IPS DF 4.7 (cell line): ENCODE measurements at regions not wholly inside any gene's neighbourhood (a gene's known extent, or its start where the extent isn't known, plus 50 kb on each side); places are given as distances from the start of the nearest gene placed in this dataset.
"Not testable (repeated sequence)": the region's sequence is repeated elsewhere in the genome, so short reads cannot be mapped to it uniquely, and the experiment has no call there.

Source experiments
- DNase-seq: peaks from one replicate; pipeline ENCODE4 v3.0.0-alpha.2; 2013; ENCODE audit warnings: low spot score; ENCODE audit errors: extremely low read depth

GRCh38 chr2:16073921-16074425 is 133.6 kb downstream of the MYCN start:
- DNase-seq: no peak

DNA sequence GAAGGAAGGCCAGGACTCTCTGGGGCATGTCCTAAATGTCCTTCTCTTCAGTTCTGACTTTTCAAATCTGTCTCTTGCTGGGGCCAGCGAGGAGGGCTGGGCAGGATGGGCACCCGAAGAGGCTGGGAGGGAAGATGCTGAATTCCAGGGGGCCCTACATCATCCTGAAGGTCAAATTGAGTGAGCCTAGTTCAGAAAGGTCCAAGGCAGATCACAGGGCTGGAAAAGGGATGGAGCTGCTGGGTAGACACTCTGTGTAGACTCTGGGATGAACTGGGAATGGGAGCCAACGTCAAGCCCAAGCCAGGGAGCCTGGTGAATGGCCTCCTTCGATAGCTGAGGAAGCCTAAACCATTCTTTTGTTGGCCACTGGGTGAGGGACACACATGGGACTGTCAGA is 133.1 kb downstream of the MYCN start:
- DNase-seq: no peak

GRCh38 chr2:16072638-16073290 is 132.4 kb downstream of the MYCN start:
- DNase-seq: no peak

GRCh38 chr2:16071865-16072637 is 131.7 kb downstream of the MYCN start:
- no peak for DNase-seq

DNA sequence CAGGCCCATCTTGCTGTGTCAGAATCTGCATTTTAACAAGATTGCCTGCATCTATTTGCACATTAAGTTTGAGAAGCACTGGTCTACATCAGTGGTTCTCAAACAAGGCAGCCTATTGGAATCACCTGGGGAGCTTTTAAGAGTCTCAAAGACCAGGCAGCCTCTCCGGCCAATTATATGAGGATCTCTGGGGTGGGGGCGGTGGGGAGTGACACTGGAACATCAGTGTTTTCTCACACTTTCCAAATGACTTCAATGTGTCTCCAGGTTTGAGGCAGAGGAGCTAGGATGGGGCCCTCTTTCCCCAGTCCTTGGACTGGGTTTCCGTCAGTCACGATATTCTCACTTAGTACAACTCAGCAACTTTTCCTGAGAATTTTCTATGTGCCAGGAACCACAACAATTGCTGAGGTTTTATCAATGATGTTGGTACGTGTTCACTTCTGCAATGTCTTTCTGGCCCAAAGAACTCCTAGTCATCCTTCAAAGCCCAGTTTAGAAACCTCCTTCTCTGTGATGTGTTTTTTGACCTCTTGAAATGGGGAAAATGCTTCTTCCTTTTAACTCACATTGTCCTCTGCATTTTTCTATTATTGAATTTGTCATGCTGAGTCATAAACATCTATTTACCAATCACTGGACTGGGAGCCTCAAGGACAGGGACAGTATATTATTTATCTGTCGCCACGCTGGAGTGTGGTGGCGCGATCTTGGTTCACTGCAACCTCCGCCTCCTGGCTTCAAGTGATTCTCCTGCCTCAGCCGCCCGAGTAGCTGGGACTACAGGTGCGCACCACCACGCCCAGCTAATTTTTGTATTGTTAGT is 130.9 kb downstream of the MYCN start:
- no peak for DNase-seq

- DNase-seq: no peak
Measured at GRCh38 chr2:16070648-16070971, 130.3 kb downstream of the MYCN start.

GRCh38 chr2:16069933-16070647 is 129.7 kb downstream of the MYCN start:
- no peak for DNase-seq

DNA sequence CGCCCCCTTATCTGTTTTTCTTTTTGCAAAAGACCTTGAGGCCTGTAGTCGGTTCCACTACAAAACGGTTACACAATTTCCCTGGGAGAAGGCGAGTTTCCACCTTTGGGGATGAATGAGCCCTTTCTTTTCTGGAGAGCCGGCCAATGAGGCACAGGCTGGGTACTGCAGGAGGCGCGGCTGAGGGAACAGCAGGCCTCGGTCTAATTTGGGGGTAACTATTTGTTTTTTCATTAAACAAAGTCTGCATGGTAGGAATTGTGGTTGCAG is 129.2 kb downstream of the MYCN start:
- no peak for DNase-seq

- no peak for DNase-seq
Measured at GRCh38 chr2:16068552-16068940, 128.2 kb downstream of the MYCN start.

GRCh38 chr2:16067866-16068551 is 127.7 kb downstream of the MYCN start:
- no peak for DNase-seq

- no peak for DNase-seq
Measured at GRCh38 chr2:16067444-16067843, 127.1 kb downstream of the MYCN start.

GRCh38 chr2:16067037-16067406 is 126.7 kb downstream of the MYCN start:
- DNase-seq: no peak

DNA sequence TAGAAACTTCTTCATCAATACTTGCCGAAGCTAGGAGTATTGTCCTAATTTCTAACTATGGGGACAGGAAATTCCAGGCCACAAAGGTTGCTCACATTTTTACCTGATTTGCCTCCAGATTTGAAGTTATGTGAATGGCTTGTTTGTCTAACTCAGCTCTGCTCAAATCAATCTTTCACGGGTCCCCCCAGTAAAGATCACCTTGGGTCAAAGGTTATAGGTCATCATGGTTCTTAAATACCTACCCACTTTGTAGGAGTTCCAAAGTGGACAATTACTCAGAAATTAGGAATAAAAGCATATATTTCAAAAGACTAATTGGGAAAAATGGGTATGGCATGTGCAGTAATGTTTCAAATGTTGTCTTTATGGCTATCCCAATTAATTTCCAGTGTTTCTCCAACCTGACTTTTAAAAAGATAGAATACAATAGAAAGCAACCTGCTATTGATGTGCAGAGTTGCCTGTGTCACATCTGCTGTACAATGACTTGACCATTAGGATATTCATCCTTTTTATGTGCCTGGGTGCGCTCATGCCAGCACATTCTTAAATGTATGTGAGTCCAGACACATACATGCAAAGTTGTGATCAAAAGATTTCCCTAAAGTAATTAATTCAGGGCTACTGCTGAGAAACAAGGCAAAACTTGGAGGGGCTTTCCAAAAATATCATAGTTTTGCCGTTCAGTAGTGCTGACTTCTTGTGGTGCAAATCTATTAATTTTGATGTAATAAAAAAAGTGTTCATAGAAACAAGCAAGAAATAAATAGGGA is 126.1 kb downstream of the MYCN start:
- DNase-seq: no peak

DNA sequence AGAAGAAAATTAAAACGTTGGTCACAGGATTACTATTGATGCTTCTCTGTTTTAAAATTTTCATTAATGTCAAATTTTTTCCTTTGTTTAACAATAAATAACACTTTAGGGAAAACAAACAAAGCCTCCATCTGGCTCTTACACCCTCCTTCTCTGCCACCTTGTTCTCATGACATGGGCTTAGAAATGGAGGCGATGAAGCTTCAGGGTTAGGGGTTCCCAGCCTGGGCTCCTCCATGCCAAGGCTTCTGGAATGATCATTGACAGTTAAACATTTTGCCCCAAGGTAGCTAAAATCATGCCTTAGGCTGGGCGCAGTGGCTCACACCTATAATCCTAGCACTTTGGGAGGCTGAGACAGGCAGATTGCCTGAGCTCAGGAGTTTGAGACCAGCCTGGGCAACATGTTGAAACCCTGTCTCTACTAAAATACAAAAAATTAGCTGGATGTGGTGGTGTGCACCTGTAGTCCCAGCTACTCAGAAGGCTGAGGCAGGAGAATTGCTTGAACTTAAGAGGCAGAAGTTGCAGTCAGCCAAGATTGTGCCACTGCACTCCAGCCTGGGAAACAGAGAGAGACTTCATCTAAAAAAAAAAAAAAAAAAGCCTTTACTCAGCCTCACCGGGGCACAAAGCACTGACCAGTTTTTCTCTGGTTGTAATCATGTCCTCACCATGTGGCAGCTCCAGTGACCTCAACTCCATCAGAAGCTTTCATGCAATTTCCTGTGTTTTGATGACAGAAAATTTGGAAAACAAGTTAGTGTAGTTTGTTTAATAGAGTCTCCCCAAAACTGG is 125.1 kb downstream of the MYCN start:
- not testable (repeated sequence) for DNase-seq

DNA sequence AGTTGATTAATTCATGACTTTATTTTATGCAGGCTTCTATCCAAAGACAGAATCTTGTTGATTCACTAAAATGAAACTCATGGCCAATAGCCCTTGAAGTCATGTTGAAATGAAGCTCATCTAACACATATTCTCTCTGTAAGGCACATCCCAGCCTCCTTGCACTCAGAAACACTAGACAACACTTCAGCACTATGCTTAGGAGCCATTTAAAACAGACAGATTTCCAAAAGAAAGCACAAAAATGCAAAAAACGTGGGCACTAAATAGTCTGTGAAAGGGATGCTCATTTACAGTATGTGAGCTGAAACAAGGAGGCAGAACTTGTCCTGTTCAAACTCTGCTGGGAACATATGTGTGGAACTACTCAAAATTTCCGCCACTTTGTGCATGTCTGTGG is 124.4 kb downstream of the MYCN start:
- DNase-seq: no peak

DNA sequence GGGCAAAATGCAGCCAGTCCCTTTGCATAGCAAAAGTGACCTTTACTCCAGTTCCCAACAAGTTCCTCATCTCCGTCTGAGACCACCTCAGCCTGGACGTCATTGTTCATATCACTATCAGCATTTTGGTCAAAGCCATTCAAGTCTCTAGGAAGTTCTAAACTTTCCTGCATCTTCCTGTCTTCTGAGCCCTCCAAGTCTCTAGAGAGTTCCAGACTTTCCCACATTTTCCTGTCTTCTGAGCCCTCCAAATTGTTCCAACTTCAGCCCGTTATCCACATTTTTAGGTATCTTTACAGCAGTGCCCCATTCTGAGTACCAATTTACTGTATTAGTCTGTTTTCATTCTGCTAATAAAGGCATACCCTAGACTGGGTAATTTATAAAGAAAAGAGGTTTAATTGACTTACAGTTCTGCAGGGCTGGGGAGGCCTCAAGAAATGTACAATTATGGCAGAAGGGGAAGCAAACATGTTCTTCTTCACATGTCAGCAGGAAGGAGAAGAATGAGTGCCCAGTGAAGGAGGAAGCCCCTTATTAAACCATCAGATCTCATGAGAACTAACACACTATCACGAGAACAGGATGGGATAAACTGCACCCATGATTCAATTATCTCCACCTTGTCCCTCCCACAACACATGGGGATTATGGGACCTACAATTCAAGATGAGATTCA is 123.7 kb downstream of the MYCN start:
- no peak for DNase-seq

DNA sequence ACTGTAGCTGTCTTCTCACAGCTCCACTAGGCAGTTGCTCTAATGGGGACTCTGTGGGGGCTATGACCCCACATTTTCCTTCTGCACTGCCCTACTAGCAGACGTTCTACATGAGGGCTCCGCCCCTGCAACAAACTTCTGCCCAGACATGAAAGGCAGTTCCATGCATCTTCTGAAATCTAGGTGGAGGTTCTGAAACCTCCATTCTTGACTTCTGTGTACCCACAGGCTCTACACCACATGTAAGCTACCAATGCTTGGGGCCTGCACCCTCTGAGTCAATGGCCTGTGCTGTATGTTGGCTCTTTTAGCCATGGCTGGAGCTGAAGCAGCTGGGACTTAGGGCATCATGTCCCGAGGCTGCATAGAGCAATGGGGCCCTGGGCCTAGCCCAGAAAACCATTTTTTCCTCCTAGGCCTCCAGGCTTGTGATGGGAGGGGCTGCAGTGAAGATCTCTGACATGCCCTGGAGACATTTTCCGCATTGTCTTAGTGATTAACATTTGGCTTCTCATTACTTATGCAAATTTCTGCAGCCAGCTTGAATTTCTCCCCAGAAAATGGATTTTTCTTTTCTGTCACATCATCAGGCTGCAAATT is 123.0 kb downstream of the MYCN start:
- DNase-seq: no peak

DNA sequence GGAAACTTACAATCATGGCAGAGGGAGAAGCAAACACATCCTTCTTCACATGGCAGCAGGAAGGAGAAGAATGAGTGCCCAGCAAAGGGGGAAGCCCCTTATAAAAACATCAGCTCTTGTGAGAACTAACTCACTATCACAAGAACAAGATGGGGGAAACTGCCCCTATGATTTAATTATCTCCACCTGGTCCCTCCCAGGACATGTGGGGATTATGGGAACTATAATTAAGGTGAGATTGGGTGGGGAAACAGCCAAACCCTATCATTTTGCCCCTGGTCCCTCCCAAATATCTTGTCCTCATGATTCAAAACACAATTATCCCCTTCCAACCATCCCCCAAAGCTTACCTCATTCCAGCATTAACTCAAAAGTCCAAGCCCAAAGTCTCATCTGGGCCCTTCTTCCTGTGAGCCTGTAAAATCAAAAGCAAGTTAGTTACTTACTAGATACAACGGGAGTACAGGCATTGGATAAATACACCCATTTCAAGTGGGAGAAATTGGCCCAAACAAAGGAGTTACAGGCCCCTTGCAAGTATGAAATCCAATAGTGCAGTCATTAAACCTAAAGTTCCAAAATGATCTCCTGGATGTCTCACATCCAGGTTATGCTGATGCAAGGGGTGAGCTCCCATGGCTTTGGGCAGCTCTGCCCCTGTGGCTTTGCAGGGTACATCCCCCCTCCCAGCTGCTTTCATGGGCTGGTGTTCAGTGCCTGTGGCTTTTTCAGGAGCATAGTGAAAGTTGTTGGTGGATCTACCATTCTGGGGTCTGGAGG is 122.3 kb downstream of the MYCN start:
- no peak for DNase-seq
